HG02870 (cell line): ENCODE measurements at regions not wholly inside any gene's neighbourhood (a gene's known extent, or its start where the extent isn't known, plus 50 kb on each side); places are given as distances from the start of the nearest gene placed in this dataset.

Experiments
- ATAC-seq: cut with Tn5 transposase; IDR thresholded peaks from one replicate; pipeline ENCODE4 v1.9.1; 2021; ENCODE audit warnings: mild to moderate bottlenecking, moderate library complexity; ENCODE audit not compliant: unreplicated experiment

DNA sequence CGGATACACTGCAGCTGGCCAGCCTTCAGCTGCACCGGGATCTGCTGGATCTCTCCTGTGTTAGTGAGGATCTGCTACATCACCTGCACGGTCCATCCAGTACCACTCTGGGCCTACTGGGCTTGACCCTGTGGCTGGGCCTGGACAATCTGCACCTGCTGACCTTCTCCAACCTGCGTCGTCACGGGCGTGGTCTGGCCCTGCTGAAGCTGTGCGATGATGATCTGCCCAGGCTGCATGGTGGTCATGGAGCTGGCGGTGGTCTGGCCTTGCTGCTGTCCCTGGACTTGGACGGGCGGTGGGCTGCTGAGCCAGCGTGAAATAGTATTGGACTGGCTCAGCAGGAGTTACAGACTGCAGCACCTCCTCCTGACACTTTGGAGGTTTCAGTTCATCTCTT is 137.1 kb upstream of the GAS1 start:
- no peak for ATAC-seq

GRCh38 chr9:87085073-87085472 is 137.8 kb upstream of the GAS1 start:
- ATAC-seq, result no peak

DNA sequence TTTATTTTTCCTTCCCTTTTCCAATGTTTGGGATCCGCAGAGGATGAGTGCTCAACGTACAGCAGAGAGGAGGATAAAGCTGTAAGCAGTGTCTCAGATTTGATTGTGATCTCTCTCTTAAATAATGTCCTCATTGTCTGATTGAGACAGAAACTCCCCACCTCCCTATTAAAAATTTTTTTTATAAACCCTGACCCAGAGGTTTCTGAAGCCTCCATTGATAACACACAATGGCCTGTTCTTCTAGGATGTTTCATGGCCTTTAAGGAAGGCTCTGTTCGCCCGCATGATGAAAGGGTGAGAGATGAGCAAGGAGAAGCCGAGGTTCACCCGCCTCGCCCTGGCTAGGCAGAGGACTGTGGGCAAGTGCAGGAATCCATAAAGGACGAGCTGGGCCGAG is 138.2 kb upstream of the GAS1 start:
- no peak for ATAC-seq

GRCh38 chr9:87086221-87086818 is 139.0 kb upstream of the GAS1 start:
- no peak for ATAC-seq

DNA sequence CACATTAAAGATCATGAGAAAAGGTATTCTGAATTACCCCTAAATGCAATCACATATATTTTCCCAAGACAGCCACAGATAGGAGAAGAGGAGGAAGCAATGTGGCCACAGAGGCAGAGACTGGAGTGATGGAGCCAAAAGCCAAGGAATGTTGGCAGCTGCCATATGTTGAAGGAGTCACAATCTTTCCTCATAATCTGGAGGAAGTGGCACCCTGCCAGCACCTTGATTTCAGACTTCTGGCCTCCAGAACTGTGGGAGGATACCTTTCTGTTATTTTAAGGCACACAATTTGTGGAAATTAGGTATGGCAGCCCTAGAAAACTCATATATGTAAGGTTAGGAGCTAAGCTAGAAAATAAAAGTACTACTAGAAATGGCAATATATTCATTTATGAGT is 139.9 kb upstream of the GAS1 start:
- no peak for ATAC-seq

DNA sequence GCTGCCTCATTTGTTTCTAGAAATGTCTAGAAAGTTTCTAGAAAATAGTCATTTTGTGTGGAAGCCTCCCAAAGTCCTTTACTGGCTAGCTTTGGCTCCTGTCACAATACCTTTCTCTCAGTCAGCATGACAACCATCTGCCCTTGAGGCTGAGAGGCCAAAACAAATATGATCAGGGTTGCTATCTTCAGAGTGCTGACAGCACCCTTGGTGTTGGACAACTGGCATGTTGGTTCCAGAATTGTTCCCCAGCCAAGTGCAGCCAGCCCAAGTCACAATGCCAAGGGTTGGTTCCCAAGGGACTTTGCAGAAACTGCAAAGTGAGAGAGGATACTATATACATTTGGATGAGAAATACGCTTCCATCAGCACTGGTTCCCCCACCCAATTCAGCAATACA is 140.9 kb upstream of the GAS1 start:
- ATAC-seq, result no peak

GRCh38 chr9:87088621-87089365 is 141.5 kb upstream of the GAS1 start:
- no peak for ATAC-seq

DNA sequence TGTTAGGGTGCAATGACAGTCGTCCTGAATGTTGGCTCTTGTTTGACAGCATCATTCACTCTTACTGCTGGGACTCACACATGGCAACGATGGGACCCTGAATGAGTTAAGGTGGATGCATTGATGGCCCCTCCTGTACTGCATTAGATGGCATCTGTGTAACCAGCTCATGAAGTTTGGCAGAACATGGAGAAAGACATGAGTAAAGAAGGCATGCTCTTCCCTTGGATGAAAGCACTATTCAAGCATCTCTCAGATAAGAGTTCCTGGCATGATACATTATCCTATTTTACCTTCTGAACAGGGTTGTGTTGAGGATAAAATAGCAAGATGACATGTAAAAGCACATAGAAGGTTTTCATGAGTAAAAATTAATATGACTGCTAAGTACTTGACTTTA is 142.2 kb upstream of the GAS1 start:
- ATAC-seq, result no peak

- ATAC-seq, result no peak
Measured at GRCh38 chr9:87089929-87090328, 142.6 kb upstream of the GAS1 start.

- no peak for ATAC-seq
Measured at GRCh38 chr9:87093777-87094176, 146.5 kb upstream of the GAS1 start.

DNA sequence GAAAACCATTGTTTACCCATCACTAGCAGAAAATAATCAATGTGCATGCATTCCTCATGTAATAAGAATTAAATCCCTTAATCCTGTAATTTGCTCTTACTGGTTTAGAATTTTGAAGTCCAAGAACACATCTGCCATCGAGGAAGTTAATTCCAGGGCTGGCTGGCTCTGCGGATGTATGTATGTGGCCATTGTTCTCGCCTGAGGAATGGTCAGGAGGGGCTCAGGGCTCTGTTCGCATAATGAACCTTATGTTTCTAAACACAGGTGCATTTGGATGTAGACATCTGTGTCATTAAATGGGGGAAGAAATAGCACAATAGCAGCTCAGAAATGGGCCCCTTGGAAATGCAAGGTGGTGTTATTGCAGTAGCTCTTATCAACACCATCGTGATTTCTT is 148.6 kb upstream of the GAS1 start:
- no peak for ATAC-seq

DNA sequence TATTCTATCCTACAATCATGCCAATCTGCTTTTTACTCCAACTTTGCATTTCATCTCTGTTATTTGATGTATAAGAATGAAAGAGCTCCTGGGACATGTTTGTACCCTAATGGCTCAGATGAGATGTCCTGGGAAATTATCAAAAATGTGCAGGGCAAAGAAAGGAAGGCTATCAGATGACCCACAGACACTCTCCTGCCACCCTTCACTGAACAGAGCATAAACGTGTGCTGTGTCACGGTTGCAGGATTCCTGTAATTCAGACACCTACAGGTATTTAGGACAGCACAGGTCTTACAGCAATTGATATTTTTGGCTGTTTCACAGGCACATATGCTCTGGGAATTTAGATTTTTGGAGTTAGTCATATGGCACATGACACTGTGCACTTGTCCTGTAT is 149.2 kb upstream of the GAS1 start:
- ATAC-seq, result no peak

- no peak for ATAC-seq
Measured at GRCh38 chr9:87097238-87097637, 149.9 kb upstream of the GAS1 start.

- no peak for ATAC-seq
Measured at GRCh38 chr9:87099407-87099806, 152.1 kb upstream of the GAS1 start.

- ATAC-seq, result no peak
Measured at GRCh38 chr9:87100001-87100400, 152.7 kb upstream of the GAS1 start.

GRCh38 chr9:87102126-87102525 is 154.8 kb upstream of the GAS1 start:
- ATAC-seq, result no peak

- no peak for ATAC-seq
Measured at GRCh38 chr9:87107072-87107471, 159.8 kb upstream of the GAS1 start.

GRCh38 chr9:87108661-87109060 is 161.4 kb upstream of the GAS1 start:
- ATAC-seq, result no peak

DNA sequence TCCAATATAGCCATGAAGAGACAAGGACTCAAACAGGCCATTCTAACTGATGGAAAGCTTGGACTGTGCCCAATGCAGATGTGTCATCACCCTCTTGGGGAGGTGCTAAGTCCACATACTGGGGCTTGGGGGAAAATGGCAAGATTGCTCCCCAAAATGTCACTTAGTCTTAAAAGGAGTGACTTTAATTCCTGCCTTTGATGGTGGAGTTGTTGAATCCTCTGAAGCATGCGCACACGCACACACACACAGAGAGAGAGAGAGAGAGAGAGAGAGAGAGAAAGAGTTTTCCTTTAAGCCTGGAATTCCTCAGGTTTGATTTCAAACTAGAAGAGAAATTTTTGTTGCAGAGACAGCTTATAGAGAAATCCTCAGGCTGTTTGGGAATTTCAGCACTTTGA is 161.9 kb upstream of the GAS1 start:
- no peak for ATAC-seq

DNA sequence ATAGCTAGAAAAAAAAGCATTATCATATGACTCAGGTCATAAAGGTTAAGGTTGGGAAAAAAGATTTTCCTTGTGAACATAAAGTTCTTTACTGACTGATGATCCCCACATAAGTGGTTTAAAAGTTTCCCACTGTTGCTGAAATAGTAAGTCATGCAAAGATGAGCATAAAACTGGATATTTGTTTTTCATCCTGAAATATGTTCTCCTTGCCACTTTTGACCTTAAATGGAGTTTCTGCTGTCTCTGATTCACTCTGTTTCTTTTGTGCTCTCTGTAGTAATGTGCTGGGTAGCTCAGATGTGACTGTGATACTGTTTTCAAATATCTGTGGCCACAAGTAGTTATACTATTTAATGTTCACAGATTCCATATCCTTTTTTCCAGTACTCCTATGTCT is 162.5 kb upstream of the GAS1 start:
- ATAC-seq, result no peak

DNA sequence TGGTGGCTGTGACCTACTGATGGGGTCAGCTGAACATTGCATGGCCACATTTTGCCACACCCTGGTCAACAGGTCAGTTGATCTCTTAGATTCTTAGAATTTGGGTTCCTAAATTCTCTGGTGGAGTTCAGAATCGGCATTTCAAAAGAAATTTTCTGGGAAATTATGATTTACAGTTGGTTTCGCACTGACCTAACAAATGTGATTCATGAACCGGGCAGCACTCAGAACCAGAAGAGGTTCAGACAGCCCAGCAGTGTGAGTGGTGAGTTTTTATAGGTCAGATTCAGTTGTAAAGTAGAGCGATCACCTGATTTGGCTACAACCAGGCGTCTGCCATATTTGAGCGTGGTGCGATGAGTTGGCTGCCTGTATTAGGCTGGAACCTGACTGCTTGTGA is 163.7 kb upstream of the GAS1 start:
- no peak for ATAC-seq

DNA sequence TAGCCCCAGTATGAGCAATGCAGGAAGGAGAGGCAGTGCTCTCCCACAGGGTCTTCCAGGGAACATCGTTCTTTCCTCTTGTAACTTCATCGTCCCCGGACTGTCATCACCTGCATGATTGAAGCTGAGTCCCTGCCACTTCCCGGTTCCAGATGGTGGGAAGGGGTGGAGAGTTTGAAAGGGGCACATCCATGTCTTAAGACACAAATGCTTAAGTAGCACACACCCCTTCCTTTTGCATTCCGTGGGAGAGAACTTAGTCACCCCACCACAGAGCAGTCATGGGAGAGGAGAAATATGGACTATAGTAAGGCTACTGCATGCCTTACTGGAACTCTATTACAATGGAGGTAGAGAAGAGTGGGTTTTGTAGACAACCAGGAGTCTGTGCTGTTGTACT is 165.3 kb upstream of the GAS1 start:
- no peak for ATAC-seq

DNA sequence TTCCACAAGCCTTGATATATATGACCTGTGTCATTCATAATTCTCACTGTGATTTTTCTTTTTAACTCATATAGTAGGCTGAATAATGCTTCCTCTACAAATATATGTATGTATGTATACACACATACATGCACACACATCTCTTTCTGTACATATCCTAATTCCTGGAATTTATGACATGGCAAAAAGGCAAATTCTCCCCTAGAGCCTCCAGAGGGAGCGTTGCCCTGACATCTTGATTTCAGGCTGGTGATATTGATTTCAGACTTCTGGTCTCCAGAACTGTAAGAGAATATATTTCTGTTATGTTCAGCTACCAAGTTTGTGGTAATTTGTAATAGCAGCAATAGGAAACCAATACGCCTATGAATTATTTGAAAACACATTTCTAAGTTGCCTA is 166.6 kb upstream of the GAS1 start:
- no peak for ATAC-seq
